DND-41 (cell line): ENCODE measurements at regions not wholly inside any gene's neighbourhood (a gene's known extent, or its start where the extent isn't known, plus 50 kb on each side); places are given as distances from the start of the nearest gene placed in this dataset.

ENCODE experiments used
- EZH2 ChIP-seq: IDR thresholded peaks from 3 replicates; pipeline ENCODE4 v1.6.1; 2012; ENCODE audit warnings: borderline replicate concordance, low read depth, mild to moderate bottlenecking, moderate library complexity, low read length, inconsistent platforms; ENCODE audit not compliant: severe bottlenecking
- TF ChIP-seq, protein P1 (sequence below): IDR thresholded peaks from 2 replicates; pipeline ENCODE4 v1.5.1; 2012; ENCODE audit warnings: borderline replicate concordance, low read length, moderate library complexity, mild to moderate bottlenecking; ENCODE audit not compliant: poor library complexity, severe bottlenecking; ENCODE audit errors: extremely low read depth

DNA sequence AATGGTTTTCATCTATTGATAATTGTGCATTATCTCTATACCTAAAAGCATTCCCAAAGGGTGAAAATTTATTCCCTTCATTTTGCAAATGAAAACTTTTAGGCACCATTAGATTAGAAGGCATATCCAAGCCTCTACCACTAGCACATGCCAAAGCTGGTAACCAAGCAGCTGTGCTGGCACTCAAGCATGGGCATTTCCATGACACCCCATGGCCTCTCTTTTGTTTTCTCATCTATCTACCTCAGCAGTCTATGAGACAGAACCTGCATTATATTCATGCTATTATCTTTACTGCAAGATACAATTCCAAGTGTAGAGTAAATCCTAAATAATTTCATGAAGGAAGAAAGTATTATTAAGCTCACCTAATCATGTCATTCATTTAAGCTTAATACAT is 334.3 kb upstream of the LRRC7 start:
- TF ChIP-seq, protein P1, sequence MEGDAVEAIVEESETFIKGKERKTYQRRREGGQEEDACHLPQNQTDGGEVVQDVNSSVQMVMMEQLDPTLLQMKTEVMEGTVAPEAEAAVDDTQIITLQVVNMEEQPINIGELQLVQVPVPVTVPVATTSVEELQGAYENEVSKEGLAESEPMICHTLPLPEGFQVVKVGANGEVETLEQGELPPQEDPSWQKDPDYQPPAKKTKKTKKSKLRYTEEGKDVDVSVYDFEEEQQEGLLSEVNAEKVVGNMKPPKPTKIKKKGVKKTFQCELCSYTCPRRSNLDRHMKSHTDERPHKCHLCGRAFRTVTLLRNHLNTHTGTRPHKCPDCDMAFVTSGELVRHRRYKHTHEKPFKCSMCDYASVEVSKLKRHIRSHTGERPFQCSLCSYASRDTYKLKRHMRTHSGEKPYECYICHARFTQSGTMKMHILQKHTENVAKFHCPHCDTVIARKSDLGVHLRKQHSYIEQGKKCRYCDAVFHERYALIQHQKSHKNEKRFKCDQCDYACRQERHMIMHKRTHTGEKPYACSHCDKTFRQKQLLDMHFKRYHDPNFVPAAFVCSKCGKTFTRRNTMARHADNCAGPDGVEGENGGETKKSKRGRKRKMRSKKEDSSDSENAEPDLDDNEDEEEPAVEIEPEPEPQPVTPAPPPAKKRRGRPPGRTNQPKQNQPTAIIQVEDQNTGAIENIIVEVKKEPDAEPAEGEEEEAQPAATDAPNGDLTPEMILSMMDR: no peak
- TF ChIP-seq EZH2: no peak
